IMR-90 (cell line): ENCODE measurements at regions not wholly inside any gene's neighbourhood (a gene's known extent, or its start where the extent isn't known, plus 50 kb on each side); places are given as distances from the start of the nearest gene placed in this dataset.

Experiments used
- BHLHE40 ChIP-seq: fragments of 150-350 bp; IDR thresholded peaks from 2 replicates; pipeline ENCODE4 v1.6.1; 2016; ENCODE audit warnings: mild to moderate bottlenecking, low read depth, low read length
- CTCF ChIP-seq: conservative IDR thresholded peaks from 2 replicates; pipeline ENCODE4 v1.5.1; 2012; ENCODE audit warnings: mild to moderate bottlenecking, low read depth, low read length, improper control_type of control experiment
- MAFK ChIP-seq: IDR thresholded peaks from 2 replicates; pipeline ENCODE4 v1.6.1; 2012; ENCODE audit warnings: low read depth, low read length, improper control_type of control experiment
- MAZ ChIP-seq: IDR thresholded peaks from 2 replicates; pipeline ENCODE4 v1.6.1; 2012; ENCODE audit warnings: low read depth, mild to moderate bottlenecking, low read length, improper control_type of control experiment, moderate library complexity, borderline replicate concordance
- POLR2A ChIP-seq: IDR thresholded peaks from 2 replicates; pipeline ENCODE4 v1.6.1; 2012; ENCODE audit warnings: mild to moderate bottlenecking, low read depth, low read length
- RAD21 ChIP-seq: IDR thresholded peaks from 2 replicates; pipeline ENCODE4 v1.6.1; 2012; ENCODE audit warnings: low read length, improper control_type of control experiment

GRCh38 chr2:16716024-16716423, 50.4 kb upstream of the CYRIA start:
- TF ChIP-seq POLR2A (no peak), MAZ (no peak), CTCF (no peak), BHLHE40 (no peak), RAD21 (no peak), MAFK (no peak)
